ENCODE measurements at regions not wholly inside any gene's neighbourhood (a gene's known extent, or its start where the extent isn't known, plus 50 kb on each side); places are given as distances from the start of the nearest gene placed in this dataset.
"Not testable (repeated sequence)": the region's sequence is repeated elsewhere in the genome, so short reads cannot be mapped to it uniquely, and the experiment has no call there.

GRCh38 chr17:33574942-33575445 lies 281.9 kb upstream of the ASIC2 start:
- no peak for DNase-seq

- not testable (repeated sequence) for DNase-seq
These were observed 286.6 kb upstream of the ASIC2 start for GRCh38 chr17:33579740-33580139.

GRCh38 chr17:33580215-33580614 lies 287.1 kb upstream of the ASIC2 start:
- DNase-seq, result no peak

GRCh38 chr17:33582661-33583060 lies 289.6 kb upstream of the ASIC2 start:
- no peak for DNase-seq

GRCh38 chr17:33583518-33584417 lies 290.7 kb upstream of the ASIC2 start:
- DNase-seq, result no peak

GRCh38 chr17:33593991-33594390 lies 300.9 kb upstream of the ASIC2 start:
- no peak for DNase-seq

GRCh38 chr17:33595828-33596227 lies 302.7 kb upstream of the ASIC2 start:
- no peak for DNase-seq

- no peak for DNase-seq
These were observed 303.8 kb upstream of the ASIC2 start for GRCh38 chr17:33596899-33597298.

- no peak for DNase-seq
These were observed 305.7 kb upstream of the ASIC2 start for GRCh38 chr17:33598797-33599196.

GRCh38 chr17:33602981-33603380 lies 309.9 kb upstream of the ASIC2 start:
- DNase-seq, result no peak

GRCh38 chr17:33603789-33604188 lies 310.7 kb upstream of the ASIC2 start:
- no peak for DNase-seq

- no peak for DNase-seq
These were observed 318.4 kb upstream of the ASIC2 start for GRCh38 chr17:33611532-33611931.

- no peak for DNase-seq
These were observed 322.8 kb upstream of the ASIC2 start for GRCh38 chr17:33615861-33616260.

GRCh38 chr17:33623841-33624240 lies 330.7 kb upstream of the ASIC2 start:
- DNase-seq, result no peak

GRCh38 chr17:33628500-33629346 lies 335.6 kb upstream of the ASIC2 start:
- no peak for DNase-seq

- no peak for DNase-seq
These were observed 340.4 kb upstream of the ASIC2 start for GRCh38 chr17:33633446-33633845.

GRCh38 chr17:33637534-33637933 lies 344.4 kb upstream of the ASIC2 start:
- DNase-seq, result no peak

- DNase-seq, result no peak
These were observed 346.2 kb upstream of the ASIC2 start for GRCh38 chr17:33639103-33639880.

GRCh38 chr17:33640629-33641028 lies 347.5 kb upstream of the ASIC2 start:
- no peak for DNase-seq

GRCh38 chr17:33642002-33642401 lies 348.9 kb upstream of the ASIC2 start:
- no peak for DNase-seq

- no peak for DNase-seq
These were observed 354.9 kb upstream of the ASIC2 start for GRCh38 chr17:33647956-33648355.

- no peak for DNase-seq
These were observed 357.2 kb upstream of the ASIC2 start for GRCh38 chr17:33650304-33650703.

GRCh38 chr17:33651686-33652085 lies 358.6 kb upstream of the ASIC2 start:
- no peak for DNase-seq
